OCI-LY7 (cell line): ENCODE measurements at regions not wholly inside any gene's neighbourhood (a gene's known extent, or its start where the extent isn't known, plus 50 kb on each side); places are given as distances from the start of the nearest gene placed in this dataset.

Experiments
- BruUV-seq: library from RNA; stranded (reverse); fragments of 400-500 nt; replicated peaks from 2 replicates; lab custom pipeline; 2021; lab: Mats Ljungman, UMichigan
- CTCF ChIA-PET: fragments of 300-600 bp; sonication (Branson Sonifier 250); formaldehyde crosslinking; loops from one replicate; lab custom pipeline; 2022; ENCODE audit warnings: antibody characterized with exemption; ENCODE audit not compliant: unreplicated experiment; lab: Charles Lee
- POLR2A ChIA-PET: fragments of 300-600 bp; sonication (Branson Sonifier 250); formaldehyde crosslinking; loops from one replicate; lab custom pipeline; 2022; ENCODE audit warnings: antibody characterized with exemption; lab: Charles Lee
- DNase-seq: peaks from one replicate; pipeline ENCODE4 v3.0.0-alpha.2; 2015; ENCODE audit warnings: low spot score
- H2AFZ ChIP-seq: fragments of 200-600 bp; sonication (generic), shearing (Covaris generic); 2 replicates; pipeline ENCODE4 v1.6.1; 2014; ENCODE audit warnings: mild to moderate bottlenecking, antibody characterized with exemption, low read length, moderate library complexity
- H3K27ac ChIP-seq: fragments of 200-600 bp; sonication (generic); 2 replicates; pipeline ENCODE4 v1.5.1; 2014; ENCODE audit warnings: mixed run types, low read depth, mild to moderate bottlenecking, moderate library complexity, low read length, inconsistent platforms; ENCODE audit not compliant: poor library complexity, severe bottlenecking
- H3K36me3 ChIP-seq: fragments of 200-600 bp; sonication (generic); 2 replicates; pipeline ENCODE4 v1.6.1; 2014; ENCODE audit warnings: mild to moderate bottlenecking, antibody characterized with exemption, low read length, moderate library complexity, mixed read lengths; ENCODE audit not compliant: insufficient read depth
- H3K4me1 ChIP-seq: fragments of 200-600 bp; sonication (generic); 2 replicates; pipeline ENCODE4 v1.5.1; 2014; ENCODE audit warnings: mild to moderate bottlenecking, low read length; ENCODE audit not compliant: insufficient read depth, poor library complexity, severe bottlenecking
- H3K4me2 ChIP-seq: fragments of 200-600 bp; sonication (generic); 2 replicates; pipeline ENCODE4 v1.6.1; 2014; ENCODE audit warnings: mild to moderate bottlenecking, low read length
- H3K4me3 ChIP-seq: fragments of 200-600 bp; sonication (generic); 2 replicates; pipeline ENCODE4 v1.5.1; 2014; ENCODE audit warnings: mild to moderate bottlenecking, low read depth, low read length; ENCODE audit not compliant: poor library complexity, severe bottlenecking
- H3K79me2 ChIP-seq: fragments of 200-600 bp; sonication (generic); 2 replicates; pipeline ENCODE4 v1.6.1; 2016; ENCODE audit warnings: low read depth, mild to moderate bottlenecking, low read length, moderate library complexity, mixed read lengths; ENCODE audit not compliant: insufficient read depth
- H3K9me2 ChIP-seq: fragments of 200-600 bp; sonication (generic); 2 replicates; pipeline ENCODE4 v1.6.1; 2016; ENCODE audit warnings: mild to moderate bottlenecking, low read length, mixed read lengths; ENCODE audit not compliant: insufficient read depth
- H3K9me3 ChIP-seq: fragments of 200-600 bp; sonication (generic); 2 replicates; pipeline ENCODE4 v1.6.1; 2014; ENCODE audit warnings: mild to moderate bottlenecking, mixed run types, low read length, mixed read lengths
- H4K20me1 ChIP-seq: fragments of 200-600 bp; sonication (generic); 2 replicates; pipeline ENCODE4 v1.6.1; 2014; ENCODE audit warnings: mild to moderate bottlenecking, antibody characterized with exemption, low read length, moderate library complexity, mixed read lengths; ENCODE audit not compliant: insufficient read depth
- CTCF ChIP-seq: fragments of 200-600 bp; sonication (generic); conservative IDR thresholded peaks from 2 replicates; pipeline ENCODE4 v1.5.1; 2014; ENCODE audit warnings: mild to moderate bottlenecking, antibody characterized with exemption, low read length, moderate library complexity, mixed read lengths
- EZH2phosphoT487 ChIP-seq: fragments of 200-600 bp; sonication (generic); IDR thresholded peaks from 2 replicates; pipeline ENCODE4 v1.6.1; 2018; ENCODE audit warnings: low read depth, borderline replicate concordance, mild to moderate bottlenecking, mixed run types, antibody characterized with exemption, low read length, moderate library complexity, mixed read lengths
- intact Hi-C: fragments of 100-400 bp; cut with micrococcal nuclease; formaldehyde crosslinking; loops from one replicate; pipeline ENCODE4 v1.10.0; 2022; ENCODE audit not compliant: unreplicated experiment

- no peaks in the 10 kb centered on the region for H3K79me2 ChIP-seq
- BruUV-seq: no TSS peak
- H3K27ac ChIP-seq: no peak overlapping the region
- H3K36me3 ChIP-seq: no peaks in the 10 kb centered on the region
- no peaks in the 10 kb centered on the region for H3K4me1 ChIP-seq
- CTCF ChIA-PET: no interaction called here
- H3K4me3 ChIP-seq: no peak overlapping the region
- H2AFZ ChIP-seq: no peak overlapping the region
- H4K20me1 ChIP-seq: no peaks in the 10 kb centered on the region
- no peaks in the 10 kb centered on the region for H3K9me3 ChIP-seq
- no peak overlapping the region for H3K4me2 ChIP-seq
- H3K9me2 ChIP-seq: no peaks in the 10 kb centered on the region
- POLR2A ChIA-PET: interaction anchor here (0.6 kb wide), 1 partner anchor 14 kb away, joined by 3 read pairs; no protein-coding TSS in a partner anchor
- TF ChIP-seq EZH2phosphoT487 (no peak), CTCF (no peak)
- intact Hi-C loops: no loop called here
- no peak for DNase-seq
Measured at GRCh38 chr19:16000024-16000663, 51.3 kb downstream of the OR10H4 start.

- Histone ChIP-seq H3K9me2 (no peaks in the 10 kb centered on the region), H3K9me3 (no peaks in the 10 kb centered on the region), H3K79me2 (no peaks in the 10 kb centered on the region), H2AFZ (peak overlapping the region; percentile 56), H3K4me1 (no peaks in the 10 kb centered on the region), H4K20me1 (no peaks in the 10 kb centered on the region), H3K4me2 (peak overlapping the region; percentile 47), H3K27ac (no peak overlapping the region), H3K36me3 (no peaks in the 10 kb centered on the region), H3K4me3 (peak overlapping the region; percentile 26)
- DNase-seq: peak; percentile 8
- BruUV-seq: no TSS peak
- CTCF ChIA-PET: no interaction called here
- TF ChIP-seq EZH2phosphoT487 (no peak), CTCF (no peak)
- intact Hi-C loops: no loop called here
- POLR2A ChIA-PET: interaction anchor here (0.6 kb wide), 1 partner anchor 179 kb away, joined by 4 read pairs; no protein-coding TSS in a partner anchor
Measured at GRCh38 chr19:16001481-16002312, 52.9 kb downstream of the OR10H4 start.
